ENCODE measurements at regions not wholly inside any gene's neighbourhood (a gene's known extent, or its start where the extent isn't known, plus 50 kb on each side); places are given as distances from the start of the nearest gene placed in this dataset.

DNA sequence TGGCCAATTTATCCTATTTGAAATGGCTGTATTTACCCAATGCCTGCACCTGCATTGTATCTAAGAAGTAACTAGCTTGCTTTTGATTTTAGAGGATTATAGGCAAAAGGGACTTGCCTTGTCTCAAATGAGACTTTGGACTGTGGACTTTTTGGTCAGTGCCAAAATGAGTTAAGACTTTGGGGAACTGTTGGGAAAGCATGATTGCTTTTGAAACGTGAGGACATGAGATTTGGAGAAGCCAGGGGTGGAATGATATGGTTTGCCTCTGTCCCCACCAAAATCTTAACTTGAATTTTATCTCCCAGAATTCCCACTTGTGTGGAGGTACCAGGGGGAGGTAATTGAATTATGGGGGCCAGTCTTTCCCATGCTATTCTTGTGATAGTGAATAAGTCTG is 1505.4 kb downstream of the SI start:
- TF ChIP-seq POLR2A (IDR thresholded peaks at IDR 0.05; ENCODE audit: low read depth, low read length) (no peak), EZH2 (IDR thresholded peaks at IDR 0.05; ENCODE audit: borderline replicate concordance, low read depth, low read length, severe bottlenecking) (no peak), MYC (IDR thresholded peaks at IDR 0.05; ENCODE audit: low read depth, low read length) (no peak), FOS (IDR thresholded peaks at IDR 0.05; ENCODE audit: borderline replicate concordance, insufficient read depth, low read length) (no peak), POLR2AphosphoS5 (IDR thresholded peaks at IDR 0.05; ENCODE audit: insufficient read depth, low read depth, low read length) (no peak), GATA2 (IDR thresholded peaks at IDR 0.05; ENCODE audit: insufficient read depth, insufficient read length, low read depth, low read length) (no peak)
- TF ChIP-seq, protein P1, sequence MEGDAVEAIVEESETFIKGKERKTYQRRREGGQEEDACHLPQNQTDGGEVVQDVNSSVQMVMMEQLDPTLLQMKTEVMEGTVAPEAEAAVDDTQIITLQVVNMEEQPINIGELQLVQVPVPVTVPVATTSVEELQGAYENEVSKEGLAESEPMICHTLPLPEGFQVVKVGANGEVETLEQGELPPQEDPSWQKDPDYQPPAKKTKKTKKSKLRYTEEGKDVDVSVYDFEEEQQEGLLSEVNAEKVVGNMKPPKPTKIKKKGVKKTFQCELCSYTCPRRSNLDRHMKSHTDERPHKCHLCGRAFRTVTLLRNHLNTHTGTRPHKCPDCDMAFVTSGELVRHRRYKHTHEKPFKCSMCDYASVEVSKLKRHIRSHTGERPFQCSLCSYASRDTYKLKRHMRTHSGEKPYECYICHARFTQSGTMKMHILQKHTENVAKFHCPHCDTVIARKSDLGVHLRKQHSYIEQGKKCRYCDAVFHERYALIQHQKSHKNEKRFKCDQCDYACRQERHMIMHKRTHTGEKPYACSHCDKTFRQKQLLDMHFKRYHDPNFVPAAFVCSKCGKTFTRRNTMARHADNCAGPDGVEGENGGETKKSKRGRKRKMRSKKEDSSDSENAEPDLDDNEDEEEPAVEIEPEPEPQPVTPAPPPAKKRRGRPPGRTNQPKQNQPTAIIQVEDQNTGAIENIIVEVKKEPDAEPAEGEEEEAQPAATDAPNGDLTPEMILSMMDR (IDR thresholded peaks at IDR 0.05; ENCODE audit: extremely low read depth in 1 of 2, insufficient read depth in 1 of 2, low read depth in 1 of 2, low read length in 2 of 2), result no peak

All from endothelial cell of umbilical vein (primary cell).